Testis (tissue), 2 donors: ENCODE measurements at regions not wholly inside any gene's neighbourhood (a gene's known extent, or its start where the extent isn't known, plus 50 kb on each side); places are given as distances from the start of the nearest gene placed in this dataset.
"Not testable (repeated sequence)": the region's sequence is repeated elsewhere in the genome, so short reads cannot be mapped to it uniquely, and the experiment has no call there.

ENCODE experiments used
- DNase-seq: peaks from one replicate; pipeline ENCODE4 v3.0.0-alpha.2; 2019
- H3K27ac ChIP-seq, 2 donors: fragments of 200-600 bp; sonication (generic); one replicate each; pipeline ENCODE4 v1.5.1; 2019
- H3K27me3 ChIP-seq: fragments of 200-600 bp; sonication (generic); one replicate; pipeline ENCODE4 v1.5.1; 2019
- H3K36me3 ChIP-seq: fragments of 200-600 bp; sonication (generic); one replicate; pipeline ENCODE4 v1.5.1; 2017; ENCODE audit warnings: low read depth; ENCODE audit errors: missing control alignments
- H3K4me1 ChIP-seq: fragments of 200-600 bp; sonication (generic); one replicate; pipeline ENCODE4 v1.5.1; 2019
- H3K4me3 ChIP-seq, 2 donors: fragments of 200-600 bp; sonication (generic); one replicate each; pipeline ENCODE4 v1.5.1; 2017 to 2019
- H3K9me3 ChIP-seq: fragments of 200-600 bp; sonication (generic); one replicate; pipeline ENCODE4 v1.5.1; 2017
- POLR2A ChIP-seq: fragments of 450-650 bp; IDR thresholded peaks from one replicate; pipeline ENCODE4 v1.6.1; 2017; ENCODE audit warnings: antibody characterized with exemption, mild to moderate bottlenecking, moderate library complexity
- WGBS, 2 donors: methylation state at CpG; one replicate each; pipeline ENCODE4 v1.1.5; 2018; 5-methylcytosine and 5-hydroxymethylcytosine counted together
- intact Hi-C: fragments of 100-400 bp; cut with DNase I; formaldehyde crosslinking; loops from one replicate; pipeline ENCODE4 v1.15.1; 2023; ENCODE audit warnings: low total_unique reads
- TF ChIP-seq, protein P1 (sequence below), 3 experiments: fragments of 450-650 bp in 2 of 3; fragments of 200-600 bp in 1 of 3; sonication (generic) in 1 of 3; IDR thresholded peaks; one replicate each; pipeline ENCODE4 v1.5.1; 2016 to 2019; ENCODE audit warnings: antibody characterized with exemption in 3 of 3, mild to moderate bottlenecking in 2 of 3, moderate library complexity in 1 of 3

DNA sequence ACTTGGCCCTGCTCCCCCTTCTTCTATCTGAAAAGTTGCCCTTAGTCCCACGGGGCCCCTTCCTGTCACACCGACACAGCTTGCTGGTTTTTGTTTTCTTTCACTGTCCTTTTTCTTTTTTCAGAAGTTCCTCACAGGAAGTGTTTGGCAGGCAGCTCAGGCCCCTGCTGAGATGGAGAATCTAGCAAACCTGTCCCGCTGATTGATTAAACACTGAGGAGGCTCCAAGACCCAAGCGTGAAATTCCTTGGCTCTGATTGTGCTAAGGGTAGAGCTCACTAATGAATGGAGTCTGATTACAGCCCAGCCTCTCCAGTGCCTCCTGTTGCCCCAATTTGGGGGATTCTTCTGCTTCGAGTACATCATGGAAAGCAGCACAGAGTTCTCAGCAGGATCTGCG is 365.9 kb upstream of the MEX3C start:
- no peaks in the 10 kb centered on the region for H3K9me3 ChIP-seq
- no peaks in the 10 kb centered on the region for H3K36me3 ChIP-seq
- TF ChIP-seq, protein P1, sequence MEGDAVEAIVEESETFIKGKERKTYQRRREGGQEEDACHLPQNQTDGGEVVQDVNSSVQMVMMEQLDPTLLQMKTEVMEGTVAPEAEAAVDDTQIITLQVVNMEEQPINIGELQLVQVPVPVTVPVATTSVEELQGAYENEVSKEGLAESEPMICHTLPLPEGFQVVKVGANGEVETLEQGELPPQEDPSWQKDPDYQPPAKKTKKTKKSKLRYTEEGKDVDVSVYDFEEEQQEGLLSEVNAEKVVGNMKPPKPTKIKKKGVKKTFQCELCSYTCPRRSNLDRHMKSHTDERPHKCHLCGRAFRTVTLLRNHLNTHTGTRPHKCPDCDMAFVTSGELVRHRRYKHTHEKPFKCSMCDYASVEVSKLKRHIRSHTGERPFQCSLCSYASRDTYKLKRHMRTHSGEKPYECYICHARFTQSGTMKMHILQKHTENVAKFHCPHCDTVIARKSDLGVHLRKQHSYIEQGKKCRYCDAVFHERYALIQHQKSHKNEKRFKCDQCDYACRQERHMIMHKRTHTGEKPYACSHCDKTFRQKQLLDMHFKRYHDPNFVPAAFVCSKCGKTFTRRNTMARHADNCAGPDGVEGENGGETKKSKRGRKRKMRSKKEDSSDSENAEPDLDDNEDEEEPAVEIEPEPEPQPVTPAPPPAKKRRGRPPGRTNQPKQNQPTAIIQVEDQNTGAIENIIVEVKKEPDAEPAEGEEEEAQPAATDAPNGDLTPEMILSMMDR (IDR thresholded peaks at IDR 0.05), result no peak
- TF ChIP-seq POLR2A, result no peak
- 53 to 65% methylated on average over 6 of the region's 6 CpGs for WGBS, 2 donors
- no peak for DNase-seq
- no peak overlapping the region for H3K27ac ChIP-seq
- no peaks in the 10 kb centered on the region for H3K27me3 ChIP-seq
- H3K4me3 ChIP-seq, result no peak overlapping the region
- intact Hi-C loops, result no loop called here
- H3K4me1 ChIP-seq, result no peaks in the 10 kb centered on the region

DNA sequence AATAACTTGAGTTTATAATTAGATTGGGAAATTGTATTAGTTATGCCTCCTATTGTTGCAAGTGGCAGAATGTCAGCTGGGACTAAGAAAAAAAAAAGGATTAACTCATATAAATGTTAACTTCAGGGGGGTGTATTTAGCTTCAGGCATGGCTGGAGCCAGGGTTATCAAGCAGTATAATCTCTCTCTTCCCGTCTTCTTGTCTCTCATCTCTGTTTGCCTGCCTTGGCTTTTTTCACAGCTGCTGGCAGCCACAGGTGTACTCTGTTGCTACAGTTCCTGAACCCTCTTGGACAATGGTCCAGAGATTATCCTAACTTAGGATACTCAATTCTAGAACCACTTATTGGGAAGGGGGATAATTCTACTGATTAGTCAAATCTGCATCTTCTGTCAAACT is 370.7 kb upstream of the MEX3C start:
- 67 to 74% methylated on average over 1 of the region's 1 CpG for WGBS, 2 donors
- Histone ChIP-seq H3K27ac (no peak overlapping the region), H3K9me3 (no peaks in the 10 kb centered on the region), H3K4me3 (no peak overlapping the region), H3K4me1 (no peaks in the 10 kb centered on the region), H3K36me3 (no peaks in the 10 kb centered on the region), H3K27me3 (no peaks in the 10 kb centered on the region)
- intact Hi-C loops, result no loop called here
- DNase-seq, result no peak
- no peak for TF ChIP-seq POLR2A
- TF ChIP-seq, protein P1 (IDR thresholded peaks at IDR 0.05), result no peak

DNA sequence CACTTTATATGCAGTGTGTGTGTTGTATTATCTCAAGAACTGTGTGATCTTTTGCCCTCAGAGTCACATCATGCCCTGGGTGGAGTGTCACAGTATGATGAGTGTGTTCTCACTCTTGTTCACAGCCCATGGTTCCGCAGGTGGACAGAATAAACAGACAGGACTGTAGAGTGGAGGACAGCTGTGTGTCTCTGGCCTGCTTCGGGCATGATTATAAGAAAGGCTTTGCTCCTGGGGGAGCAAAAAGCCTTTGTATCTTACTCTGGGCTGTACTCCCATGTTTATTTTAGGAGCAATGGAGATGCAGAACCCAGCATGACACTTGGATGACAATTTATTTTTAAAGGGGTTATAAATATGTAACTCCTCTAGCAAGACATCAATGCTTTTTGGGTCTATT is 371.7 kb upstream of the MEX3C start:
- WGBS, 2 donors, result 70 to 76% methylated on average over 2 of the region's 2 CpGs
- no peaks in the 10 kb centered on the region for H3K4me1 ChIP-seq
- no peak overlapping the region for H3K4me3 ChIP-seq
- intact Hi-C loops, result no loop called here
- TF ChIP-seq POLR2A, result no peak
- TF ChIP-seq, protein P1 (IDR thresholded peaks at IDR 0.05), result no peak
- H3K9me3 ChIP-seq, result no peaks in the 10 kb centered on the region
- no peaks in the 10 kb centered on the region for H3K27me3 ChIP-seq
- DNase-seq, result no peak
- H3K36me3 ChIP-seq, result no peaks in the 10 kb centered on the region
- no peak overlapping the region for H3K27ac ChIP-seq

DNA sequence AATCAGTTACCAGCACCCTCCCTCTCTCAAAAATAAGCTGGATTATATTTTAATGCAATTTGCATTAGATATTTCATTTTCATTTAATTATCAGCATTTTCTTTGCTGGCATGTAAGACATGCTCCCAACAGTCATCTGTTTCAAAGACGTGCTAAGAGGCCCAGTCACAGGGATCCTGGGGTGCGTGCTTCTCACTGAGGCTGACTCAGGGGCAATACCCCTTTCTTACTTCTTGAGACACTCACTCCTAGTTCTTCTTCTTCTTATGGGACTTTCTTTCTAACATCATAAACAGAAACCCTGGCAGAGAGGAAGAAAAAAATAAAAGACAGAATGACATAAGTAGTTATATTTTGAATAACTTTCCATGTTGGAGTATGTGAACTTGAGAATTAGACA is 372.1 kb upstream of the MEX3C start:
- H3K27me3 ChIP-seq, result no peaks in the 10 kb centered on the region
- intact Hi-C loops, result no loop called here
- no peaks in the 10 kb centered on the region for H3K4me1 ChIP-seq
- H3K4me3 ChIP-seq, result no peak overlapping the region
- H3K36me3 ChIP-seq, result no peaks in the 10 kb centered on the region
- H3K9me3 ChIP-seq, result no peaks in the 10 kb centered on the region
- TF ChIP-seq, protein P1 (IDR thresholded peaks at IDR 0.05), result no peak
- no peak for TF ChIP-seq POLR2A
- no peak overlapping the region for H3K27ac ChIP-seq
- no peak for DNase-seq
- WGBS, 2 donors, result 87 to 93% methylated on average over 2 of the region's 2 CpGs

DNA sequence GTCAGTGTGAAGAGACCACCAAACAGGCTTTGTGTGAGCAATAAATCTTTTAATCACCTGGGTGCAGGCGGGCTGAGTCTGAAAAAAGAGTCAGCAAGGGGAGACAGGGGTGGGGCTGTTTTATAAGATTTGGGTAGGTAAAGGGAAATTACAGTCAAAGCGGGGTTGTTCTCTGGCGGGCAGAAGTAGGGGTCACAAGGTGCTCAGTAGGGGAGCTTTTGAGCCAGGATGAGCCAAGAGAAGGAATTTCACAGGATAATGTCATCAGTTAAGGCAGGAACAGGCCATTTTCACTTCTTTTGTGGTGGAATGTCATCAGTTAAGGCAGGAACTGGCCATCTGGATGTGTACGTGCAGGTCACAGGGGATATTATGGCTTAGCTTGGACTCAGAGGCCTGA is 372.6 kb upstream of the MEX3C start:
- 83 to 93% methylated on average over 4 of the region's 4 CpGs for WGBS, 2 donors
- DNase-seq, H3K27me3 ChIP-seq, intact Hi-C loops, H3K36me3 ChIP-seq, H3K4me3 ChIP-seq, H3K4me1 ChIP-seq, H3K27ac ChIP-seq, H3K9me3 ChIP-seq: not testable (repeated sequence)

DNA sequence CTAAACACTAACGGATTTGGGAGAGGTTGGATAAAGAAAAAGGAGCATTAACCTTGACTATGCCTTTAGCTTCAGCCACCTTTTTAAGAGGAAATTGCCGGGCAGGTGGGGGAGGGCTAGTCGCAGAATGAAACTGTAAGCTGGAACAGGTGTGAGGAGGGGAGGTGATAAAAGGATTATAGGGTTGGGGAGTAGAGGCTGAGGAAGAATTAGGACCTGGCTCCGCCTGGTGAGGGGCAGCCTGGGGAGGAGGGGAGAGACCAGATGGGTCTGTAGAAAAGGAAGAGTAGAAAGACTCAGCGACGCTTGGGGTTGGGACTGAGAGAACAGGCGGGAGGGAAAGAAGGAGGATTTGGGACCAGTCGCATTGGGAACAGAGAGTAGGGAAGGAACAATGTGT is 376.4 kb upstream of the MEX3C start:
- DNase-seq, intact Hi-C loops: not testable (repeated sequence)
- WGBS, 2 donors, result 75 to 82% methylated on average over 7 of the region's 8 CpGs

More for the DNA sequence above, 376.4 kb upstream of the MEX3C start:
- H3K36me3 ChIP-seq, H3K4me3 ChIP-seq, H3K9me3 ChIP-seq, H3K27ac ChIP-seq, H3K4me1 ChIP-seq, H3K27me3 ChIP-seq: not testable (repeated sequence)
